ENCODE measurements at regions not wholly inside any gene's neighbourhood (a gene's known extent, or its start where the extent isn't known, plus 50 kb on each side); places are given as distances from the start of the nearest gene placed in this dataset.

DNA sequence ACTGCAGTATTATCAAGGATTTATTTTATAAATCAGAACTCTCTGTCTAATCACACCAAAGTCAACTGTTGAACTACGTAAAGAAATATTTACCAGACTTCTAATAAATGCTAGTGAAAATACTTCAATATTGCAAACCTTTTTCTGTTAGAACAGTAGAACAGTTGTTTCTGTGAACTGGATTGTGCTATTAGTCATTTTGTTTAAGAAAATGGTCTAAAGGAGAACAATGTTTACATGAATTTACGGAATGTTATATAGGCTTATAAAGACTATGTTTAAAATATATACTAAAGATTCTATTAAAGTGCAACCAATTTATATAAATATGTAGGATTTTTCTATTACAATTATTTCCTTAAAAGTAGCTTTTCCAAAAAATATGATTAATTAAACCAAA, 471.4 kb downstream of the FSCB start:
- TF ChIP-seq POLR2A (IDR thresholded peaks at IDR 0.05) = no peak
- TF ChIP-seq, protein P1, sequence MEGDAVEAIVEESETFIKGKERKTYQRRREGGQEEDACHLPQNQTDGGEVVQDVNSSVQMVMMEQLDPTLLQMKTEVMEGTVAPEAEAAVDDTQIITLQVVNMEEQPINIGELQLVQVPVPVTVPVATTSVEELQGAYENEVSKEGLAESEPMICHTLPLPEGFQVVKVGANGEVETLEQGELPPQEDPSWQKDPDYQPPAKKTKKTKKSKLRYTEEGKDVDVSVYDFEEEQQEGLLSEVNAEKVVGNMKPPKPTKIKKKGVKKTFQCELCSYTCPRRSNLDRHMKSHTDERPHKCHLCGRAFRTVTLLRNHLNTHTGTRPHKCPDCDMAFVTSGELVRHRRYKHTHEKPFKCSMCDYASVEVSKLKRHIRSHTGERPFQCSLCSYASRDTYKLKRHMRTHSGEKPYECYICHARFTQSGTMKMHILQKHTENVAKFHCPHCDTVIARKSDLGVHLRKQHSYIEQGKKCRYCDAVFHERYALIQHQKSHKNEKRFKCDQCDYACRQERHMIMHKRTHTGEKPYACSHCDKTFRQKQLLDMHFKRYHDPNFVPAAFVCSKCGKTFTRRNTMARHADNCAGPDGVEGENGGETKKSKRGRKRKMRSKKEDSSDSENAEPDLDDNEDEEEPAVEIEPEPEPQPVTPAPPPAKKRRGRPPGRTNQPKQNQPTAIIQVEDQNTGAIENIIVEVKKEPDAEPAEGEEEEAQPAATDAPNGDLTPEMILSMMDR (IDR thresholded peaks at IDR 0.05) = no peak
